22Rv1 (cell line): ENCODE measurements at regions not wholly inside any gene's neighbourhood (a gene's known extent, or its start where the extent isn't known, plus 50 kb on each side); places are given as distances from the start of the nearest gene placed in this dataset.

Source experiments
- ZFX ChIP-seq: fragments of 450-650 bp; IDR thresholded peaks from 2 replicates; pipeline ENCODE4 v1.6.1; 2017; ENCODE audit warnings: antibody characterized with exemption, borderline replicate concordance
- TF ChIP-seq, protein P1 (sequence below): fragments of 450-650 bp; IDR thresholded peaks from 2 replicates; pipeline ENCODE4 v1.5.1; 2017; ENCODE audit warnings: mild to moderate bottlenecking

GRCh38 chr2:20525041-20526035 lies 78.5 kb downstream of the RHOB start:
- TF ChIP-seq, protein P1, sequence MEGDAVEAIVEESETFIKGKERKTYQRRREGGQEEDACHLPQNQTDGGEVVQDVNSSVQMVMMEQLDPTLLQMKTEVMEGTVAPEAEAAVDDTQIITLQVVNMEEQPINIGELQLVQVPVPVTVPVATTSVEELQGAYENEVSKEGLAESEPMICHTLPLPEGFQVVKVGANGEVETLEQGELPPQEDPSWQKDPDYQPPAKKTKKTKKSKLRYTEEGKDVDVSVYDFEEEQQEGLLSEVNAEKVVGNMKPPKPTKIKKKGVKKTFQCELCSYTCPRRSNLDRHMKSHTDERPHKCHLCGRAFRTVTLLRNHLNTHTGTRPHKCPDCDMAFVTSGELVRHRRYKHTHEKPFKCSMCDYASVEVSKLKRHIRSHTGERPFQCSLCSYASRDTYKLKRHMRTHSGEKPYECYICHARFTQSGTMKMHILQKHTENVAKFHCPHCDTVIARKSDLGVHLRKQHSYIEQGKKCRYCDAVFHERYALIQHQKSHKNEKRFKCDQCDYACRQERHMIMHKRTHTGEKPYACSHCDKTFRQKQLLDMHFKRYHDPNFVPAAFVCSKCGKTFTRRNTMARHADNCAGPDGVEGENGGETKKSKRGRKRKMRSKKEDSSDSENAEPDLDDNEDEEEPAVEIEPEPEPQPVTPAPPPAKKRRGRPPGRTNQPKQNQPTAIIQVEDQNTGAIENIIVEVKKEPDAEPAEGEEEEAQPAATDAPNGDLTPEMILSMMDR, result no peak
- no peak for TF ChIP-seq ZFX
